Keratinocyte (primary cell): ENCODE measurements at regions not wholly inside any gene's neighbourhood (a gene's known extent, or its start where the extent isn't known, plus 50 kb on each side); places are given as distances from the start of the nearest gene placed in this dataset.
"Not testable (repeated sequence)": the region's sequence is repeated elsewhere in the genome, so short reads cannot be mapped to it uniquely, and the experiment has no call there.

Source experiments
- DNase-seq: peaks from one replicate; pipeline ENCODE4 v3.0.0-alpha.2; 2011; ENCODE audit warnings: low read depth, missing footprints, low spot score
- FAIRE-seq: peaks from 2 replicates; lab custom pipeline; 2011; peaks lifted over from hg19 to GRCh38; lab: Jason Lieb, UNC
- H2AFZ ChIP-seq: 2 replicates; pipeline ENCODE4 v1.6.0; 2012; ENCODE audit warnings: low read length, control low read depth, inconsistent platforms; ENCODE audit not compliant: control insufficient read depth
- H3K27ac ChIP-seq: 2 replicates; pipeline ENCODE4 v1.5.1; 2011; ENCODE audit warnings: low read length; ENCODE audit not compliant: control insufficient read depth, insufficient read depth
- H3K27me3 ChIP-seq: 3 replicates; pipeline ENCODE4 v1.6.0; 2011; ENCODE audit warnings: low read length; ENCODE audit not compliant: control insufficient read depth, insufficient read depth; ENCODE audit errors: extremely low read depth
- H3K36me3 ChIP-seq, 2 experiments: 2 replicates in 1 of 2; 3 replicates in 1 of 2; pipeline ENCODE4 v1.5.1; 2011; ENCODE audit warnings: low read length in 2 of 2, mild to moderate bottlenecking in 1 of 2; ENCODE audit not compliant: control insufficient read depth in 2 of 2, insufficient read depth in 2 of 2; ENCODE audit errors: extremely low read depth in 1 of 2
- H3K4me1 ChIP-seq: 3 replicates; pipeline ENCODE4 v1.5.1; 2011; ENCODE audit warnings: low read length; ENCODE audit not compliant: control insufficient read depth, insufficient read depth; ENCODE audit errors: extremely low read depth
- H3K4me2 ChIP-seq: 3 replicates; pipeline ENCODE4 v1.6.0; 2011; ENCODE audit warnings: low read depth, low read length; ENCODE audit not compliant: control insufficient read depth, insufficient read depth; ENCODE audit errors: extremely low read depth
- H3K4me3 ChIP-seq, 3 experiments: fragments of 200-600 bp in 1 of 3; sonication (generic) in 1 of 3; 2 replicates in 2 of 3; 3 replicates in 1 of 3; pipeline ENCODE4 v1.5.1; 2011 to 2016; ENCODE audit warnings: low read length in 3 of 3, mild to moderate bottlenecking in 3 of 3, control low read depth in 2 of 3, inconsistent platforms in 1 of 3, low read depth in 1 of 3, mixed read lengths in 1 of 3, mixed run types in 1 of 3, moderate library complexity in 1 of 3; ENCODE audit not compliant: control insufficient read depth in 2 of 3, insufficient read depth in 2 of 3; ENCODE audit errors: extremely low read depth in 1 of 3
- H3K79me2 ChIP-seq: 2 replicates; pipeline ENCODE4 v1.6.0; 2012; ENCODE audit warnings: low read length; ENCODE audit not compliant: control insufficient read depth, insufficient read depth
- H3K9ac ChIP-seq: 3 replicates; pipeline ENCODE4 v1.6.0; 2011; ENCODE audit warnings: low read length; ENCODE audit not compliant: control insufficient read depth, insufficient read depth; ENCODE audit errors: extremely low read depth
- H3K9me1 ChIP-seq: 3 replicates; pipeline ENCODE4 v1.6.0; 2011; ENCODE audit warnings: low read length; ENCODE audit not compliant: control insufficient read depth, insufficient read depth; ENCODE audit errors: extremely low read depth
- H3K9me3 ChIP-seq: 2 replicates; pipeline ENCODE4 v1.5.1; 2012; ENCODE audit warnings: low read depth, low read length; ENCODE audit not compliant: control insufficient read depth
- H4K20me1 ChIP-seq: 3 replicates; pipeline ENCODE4 v1.6.0; 2011; ENCODE audit warnings: low read length; ENCODE audit not compliant: control insufficient read depth, insufficient read depth; ENCODE audit errors: extremely low read depth
- EZH2 ChIP-seq: IDR thresholded peaks from one replicate; pipeline ENCODE4 v1.6.1; 2012; ENCODE audit warnings: inconsistent platforms, mild to moderate bottlenecking, low read length, moderate library complexity
- dilution Hi-C: fragments of 300-500 bp; cut with MboI; formaldehyde crosslinking; loops from one replicate; pipeline ENCODE4 v1.7.0; 2020; ENCODE audit warnings: low sequenced_read_pairs; ENCODE audit not compliant: extremely low pct_ligation_motif_present
- TF ChIP-seq, protein P1 (sequence below), 3 experiments: IDR thresholded peaks in 1 of 3; conservative IDR thresholded peaks in 1 of 3; optimal IDR thresholded peaks in 1 of 3; 2 replicates in 2 of 3; 3 replicates in 1 of 3; pipeline versions ENCODE3 to v1.5.1; 2011; ENCODE audit warnings: low read length in 3 of 3, mild to moderate bottlenecking in 3 of 3, moderate library complexity in 2 of 3, control low read depth in 1 of 3, inconsistent platforms in 1 of 3; ENCODE audit not compliant: insufficient read depth in 2 of 3; ENCODE audit errors: extremely low read depth in 1 of 3

DNA sequence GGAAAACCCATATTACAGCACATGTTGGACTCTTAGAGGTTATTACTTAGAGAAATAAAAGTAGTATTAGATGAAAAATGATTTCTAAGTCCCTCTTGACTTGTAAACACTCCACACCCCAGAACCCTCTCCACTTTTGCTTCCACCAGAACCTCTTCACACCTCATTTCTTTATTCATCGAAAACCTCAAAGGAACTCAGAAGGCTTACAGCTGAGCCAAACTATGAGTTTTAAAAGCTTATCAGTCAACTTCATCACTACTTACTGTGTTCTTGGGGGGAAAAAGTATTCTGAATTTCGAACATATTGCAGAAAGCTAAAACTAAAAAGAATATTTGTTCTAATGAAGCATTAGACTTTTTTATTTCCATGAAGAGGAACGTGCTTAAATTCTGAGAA lies 547.8 kb upstream of the STEAP1 start:
- TF ChIP-seq EZH2: no peak
- TF ChIP-seq, protein P1, sequence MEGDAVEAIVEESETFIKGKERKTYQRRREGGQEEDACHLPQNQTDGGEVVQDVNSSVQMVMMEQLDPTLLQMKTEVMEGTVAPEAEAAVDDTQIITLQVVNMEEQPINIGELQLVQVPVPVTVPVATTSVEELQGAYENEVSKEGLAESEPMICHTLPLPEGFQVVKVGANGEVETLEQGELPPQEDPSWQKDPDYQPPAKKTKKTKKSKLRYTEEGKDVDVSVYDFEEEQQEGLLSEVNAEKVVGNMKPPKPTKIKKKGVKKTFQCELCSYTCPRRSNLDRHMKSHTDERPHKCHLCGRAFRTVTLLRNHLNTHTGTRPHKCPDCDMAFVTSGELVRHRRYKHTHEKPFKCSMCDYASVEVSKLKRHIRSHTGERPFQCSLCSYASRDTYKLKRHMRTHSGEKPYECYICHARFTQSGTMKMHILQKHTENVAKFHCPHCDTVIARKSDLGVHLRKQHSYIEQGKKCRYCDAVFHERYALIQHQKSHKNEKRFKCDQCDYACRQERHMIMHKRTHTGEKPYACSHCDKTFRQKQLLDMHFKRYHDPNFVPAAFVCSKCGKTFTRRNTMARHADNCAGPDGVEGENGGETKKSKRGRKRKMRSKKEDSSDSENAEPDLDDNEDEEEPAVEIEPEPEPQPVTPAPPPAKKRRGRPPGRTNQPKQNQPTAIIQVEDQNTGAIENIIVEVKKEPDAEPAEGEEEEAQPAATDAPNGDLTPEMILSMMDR (optimal IDR thresholded peaks at IDR 0.05 in 1 of 3, IDR thresholded peaks at IDR 0.05 in 1 of 3, conservative IDR thresholded peaks at IDR 0.05 in 1 of 3; ENCODE audit: extremely low read depth in 1 of 3, insufficient read depth in 2 of 3, low read length in 3 of 3): no peak
- dilution Hi-C loops: no loop called here
- DNase-seq: no peak
- no peaks in the 10 kb centered on the region for H3K9me3 ChIP-seq
- no peak for FAIRE-seq
- H3K27me3 ChIP-seq: no peaks in the 10 kb centered on the region
- H3K36me3 ChIP-seq: no peaks in the 10 kb centered on the region
- no peaks in the 10 kb centered on the region for H3K9me1 ChIP-seq
- H3K4me2 ChIP-seq: no peak overlapping the region
- H2AFZ ChIP-seq: no peak overlapping the region
- no peak overlapping the region for H3K27ac ChIP-seq
- no peaks in the 10 kb centered on the region for H3K4me1 ChIP-seq
- no peak overlapping the region for H3K9ac ChIP-seq
- H4K20me1 ChIP-seq: no peaks in the 10 kb centered on the region
- H3K79me2 ChIP-seq: no peaks in the 10 kb centered on the region
- no peak overlapping the region for H3K4me3 ChIP-seq

DNA sequence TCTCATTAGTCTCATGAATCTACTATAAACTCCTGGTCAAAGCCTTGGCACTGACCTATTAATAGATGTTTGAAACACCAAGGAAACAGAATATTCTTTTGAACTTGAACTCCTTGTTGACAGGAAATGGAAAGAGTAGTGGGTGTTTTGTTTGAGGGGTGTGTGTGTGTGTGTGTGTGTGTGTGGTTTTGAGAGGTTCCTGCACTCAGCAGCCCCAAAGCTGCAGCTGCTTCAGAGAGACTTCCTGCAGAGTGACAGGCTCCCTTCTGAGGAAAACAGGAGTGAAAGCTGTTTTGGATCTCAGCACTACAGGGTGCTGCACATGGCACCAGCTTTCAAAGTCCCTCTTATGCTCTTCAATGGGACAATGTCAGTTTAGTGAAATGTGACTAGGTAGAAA lies 546.5 kb upstream of the STEAP1 start:
- H4K20me1 ChIP-seq: no peaks in the 10 kb centered on the region
- H3K27ac ChIP-seq: no peak overlapping the region
- no peaks in the 10 kb centered on the region for H3K79me2 ChIP-seq
- no peak overlapping the region for H3K4me2 ChIP-seq
- H3K4me3 ChIP-seq: no peak overlapping the region
- H3K4me1 ChIP-seq: no peaks in the 10 kb centered on the region
- FAIRE-seq: no peak
- no peaks in the 10 kb centered on the region for H3K27me3 ChIP-seq
- no peak for DNase-seq
- H3K9me3 ChIP-seq: no peaks in the 10 kb centered on the region
- no peaks in the 10 kb centered on the region for H3K36me3 ChIP-seq
- TF ChIP-seq EZH2: no peak
- TF ChIP-seq, protein P1 (optimal IDR thresholded peaks at IDR 0.05 in 1 of 3, IDR thresholded peaks at IDR 0.05 in 1 of 3, conservative IDR thresholded peaks at IDR 0.05 in 1 of 3; ENCODE audit: extremely low read depth in 1 of 3, insufficient read depth in 2 of 3, low read length in 3 of 3): no peak
- no peak overlapping the region for H3K9ac ChIP-seq
- dilution Hi-C loops: no loop called here
- H3K9me1 ChIP-seq: no peaks in the 10 kb centered on the region
- no peak overlapping the region for H2AFZ ChIP-seq

DNA sequence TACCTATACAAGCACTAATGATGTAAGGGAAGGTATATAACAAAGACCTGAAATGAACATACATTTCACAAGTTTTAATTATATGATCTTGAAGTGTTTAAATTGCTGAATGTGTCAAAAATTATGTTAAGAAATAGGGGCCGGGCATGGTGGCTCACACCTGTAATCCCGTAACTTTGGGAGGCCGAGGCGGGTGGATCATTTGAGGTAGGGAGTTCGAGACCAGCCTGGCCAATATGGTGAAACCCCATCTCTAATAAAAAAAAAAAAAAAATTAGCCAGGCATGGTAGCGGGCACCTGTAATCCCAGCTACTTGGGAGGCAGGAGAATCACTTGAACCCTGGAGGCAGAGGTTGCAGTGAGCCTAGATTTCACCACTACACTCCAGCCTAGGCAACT lies 537.4 kb upstream of the STEAP1 start:
- H3K4me1 ChIP-seq: not testable (repeated sequence)

More for the DNA sequence above, 537.4 kb upstream of the STEAP1 start:
- H3K9me3 ChIP-seq, H3K4me2 ChIP-seq, H3K27me3 ChIP-seq, H4K20me1 ChIP-seq, H3K36me3 ChIP-seq, FAIRE-seq, H3K9ac ChIP-seq, H3K27ac ChIP-seq, dilution Hi-C loops, H3K79me2 ChIP-seq, H3K9me1 ChIP-seq, DNase-seq, H2AFZ ChIP-seq, H3K4me3 ChIP-seq: not testable (repeated sequence)
